ENCODE measurements at regions not wholly inside any gene's neighbourhood (a gene's known extent, or its start where the extent isn't known, plus 50 kb on each side); places are given as distances from the start of the nearest gene placed in this dataset.

- H3K36me3 Mint-ChIP-seq (ENCODE audit: low read depth), result no peaks in the 10 kb centered on the region
- no peak for TF ChIP-seq CTCF (IDR thresholded peaks at IDR 0.05; ENCODE audit: unreplicated experiment in 3 of 3)
- peaks cover 57% of the 10 kb centered on the region for H3K27me3 Mint-ChIP-seq (ENCODE audit: low read depth)
- no peak overlapping the region for H3K27ac Mint-ChIP-seq
- no peaks in the 10 kb centered on the region for H3K4me1 Mint-ChIP-seq
- H3K4me3 Mint-ChIP-seq, result no peak overlapping the region
- H3K9me3 Mint-ChIP-seq, result no peaks in the 10 kb centered on the region
Observed at GRCh38 chr3:43865351-43865750, 174.6 kb downstream of the ABHD5 start.

GRCh38 chr3:43865887-43866528 lies 175.3 kb downstream of the ABHD5 start:
- Mint-ChIP-seq H3K36me3 (ENCODE audit: low read depth) (no peaks in the 10 kb centered on the region), H3K27ac (no peak overlapping the region), H3K4me1 (no peaks in the 10 kb centered on the region), H3K9me3 (no peaks in the 10 kb centered on the region), H3K4me3 (no peak overlapping the region), H3K27me3 (ENCODE audit: low read depth) (peaks cover 51% of the 10 kb centered on the region)
- TF ChIP-seq CTCF (IDR thresholded peaks at IDR 0.05; ENCODE audit: unreplicated experiment in 3 of 3), result no peak

- Mint-ChIP-seq H3K36me3 (ENCODE audit: low read depth) (no peaks in the 10 kb centered on the region), H3K4me3 (no peak overlapping the region), H3K9me3 (no peaks in the 10 kb centered on the region), H3K27me3 (ENCODE audit: low read depth) (peaks cover 50% of the 10 kb centered on the region), H3K27ac (no peak overlapping the region), H3K4me1 (no peaks in the 10 kb centered on the region)
- no peak for TF ChIP-seq CTCF (IDR thresholded peaks at IDR 0.05; ENCODE audit: unreplicated experiment in 3 of 3)
Observed at GRCh38 chr3:43866529-43867353, 176.0 kb downstream of the ABHD5 start.

GRCh38 chr3:43867436-43868072 lies 176.8 kb downstream of the ABHD5 start:
- H3K27me3 Mint-ChIP-seq (ENCODE audit: low read depth), result peaks cover 52% of the 10 kb centered on the region

GRCh38 chr3:43869491-43869890 lies 178.8 kb downstream of the ABHD5 start:
- peaks cover 45% of the 10 kb centered on the region for H3K27me3 Mint-ChIP-seq (ENCODE audit: low read depth)
- TF ChIP-seq CTCF (IDR thresholded peaks at IDR 0.05; ENCODE audit: unreplicated experiment in 3 of 3), result no peak

More at GRCh38 chr3:43867436-43868072, 176.8 kb downstream of the ABHD5 start:
- H3K4me1 Mint-ChIP-seq, result no peaks in the 10 kb centered on the region
- H3K27ac Mint-ChIP-seq, result no peak overlapping the region
- TF ChIP-seq CTCF (IDR thresholded peaks at IDR 0.05; ENCODE audit: unreplicated experiment in 3 of 3), result no peak
- H3K4me3 Mint-ChIP-seq, result no peak overlapping the region
- H3K9me3 Mint-ChIP-seq, result no peaks in the 10 kb centered on the region
- no peaks in the 10 kb centered on the region for H3K36me3 Mint-ChIP-seq (ENCODE audit: low read depth)

More at GRCh38 chr3:43869491-43869890, 178.8 kb downstream of the ABHD5 start:
- H3K9me3 Mint-ChIP-seq, result no peaks in the 10 kb centered on the region
- H3K27ac Mint-ChIP-seq, result no peak overlapping the region
- no peak overlapping the region for H3K4me3 Mint-ChIP-seq
- H3K36me3 Mint-ChIP-seq (ENCODE audit: low read depth), result no peaks in the 10 kb centered on the region
- H3K4me1 Mint-ChIP-seq, result no peaks in the 10 kb centered on the region
